Adrenal gland (tissue), 5 donors: ENCODE measurements at regions not wholly inside any gene's neighbourhood (a gene's known extent, or its start where the extent isn't known, plus 50 kb on each side); places are given as distances from the start of the nearest gene placed in this dataset.

Experiments used
- CTCF ChIP-seq, 6 experiments: fragments of 450-650 bp in 4 of 6; fragments of 200-600 bp in 2 of 6; sonication (generic) in 1 of 6; IDR thresholded peaks; 1 replicate in 5 of 6; 2 replicates in 1 of 6; pipeline versions ENCODE4 v1.5.1 to v1.8.0; 2016 to 2021; ENCODE audit warnings: antibody characterized with exemption in 6 of 6, mild to moderate bottlenecking in 2 of 6, moderate library complexity in 1 of 6
- POLR2A ChIP-seq, 2 donors: fragments of 450-650 bp; IDR thresholded peaks; one replicate each; pipeline ENCODE4 v1.6.1; 2017; ENCODE audit warnings: antibody characterized with exemption in 2 of 2, mild to moderate bottlenecking in 2 of 2, moderate library complexity in 1 of 2
- donor health status: DM: no; HTN: no; CAD: no.

- no peak for TF ChIP-seq CTCF (IDR thresholded peaks at IDR 0.05)
- TF ChIP-seq POLR2A (IDR thresholded peaks at IDR 0.05): no peak
These were observed 89.4 kb upstream of the EDIL3 start for GRCh38 chr5:84474126-84474525.
